Upper lobe of left lung (tissue), 6 donors: ENCODE measurements at regions not wholly inside any gene's neighbourhood (a gene's known extent, or its start where the extent isn't known, plus 50 kb on each side); places are given as distances from the start of the nearest gene placed in this dataset.

Experiments used
- ATAC-seq, 2 donors: fragments of 200-7000 bp; cut with Tn5 transposase; one replicate each; pipeline ENCODE4 v1.9.1; 2022; ENCODE audit warnings: mild to moderate bottlenecking in 2 of 2, moderate library complexity in 2 of 2; ENCODE audit not compliant: low FRiP score in 2 of 2
- DNase-seq, 2 donors: peaks; one replicate each; pipeline ENCODE4 v3.0.0-alpha.2; 2019 to 2020
- H3K27ac ChIP-seq, 4 donors: fragments of 200-600 bp; sonication (generic); one replicate each; pipeline ENCODE4 v1.5.1; 2016 to 2019
- H3K27me3 ChIP-seq, 4 donors: fragments of 200-600 bp; sonication (generic); one replicate each; pipeline ENCODE4 v1.5.1; 2017 to 2019
- H3K36me3 ChIP-seq, 4 donors: fragments of 200-600 bp; sonication (generic); one replicate each; pipeline ENCODE4 v1.5.1; 2016 to 2019
- H3K4me1 ChIP-seq, 4 donors: fragments of 200-600 bp; sonication (generic); one replicate each; pipeline ENCODE4 v1.5.1; 2018 to 2019
- H3K4me3 ChIP-seq, 4 donors: fragments of 200-600 bp; sonication (generic); one replicate each; pipeline ENCODE4 v1.5.1; 2017 to 2019; ENCODE audit warnings: mild to moderate bottlenecking in 2 of 4, moderate library complexity in 1 of 4
- H3K9me3 ChIP-seq, 4 donors: fragments of 200-600 bp; sonication (generic); one replicate each; pipeline ENCODE4 v1.5.1; 2018 to 2019
- CTCF ChIP-seq, 6 experiments: fragments of 450-650 bp in 4 of 6; fragments of 200-600 bp in 2 of 6; sonication (generic) in 2 of 6; IDR thresholded peaks; one replicate each; pipeline ENCODE4 v1.5.1; 2016 to 2019; ENCODE audit warnings: antibody characterized with exemption in 6 of 6
- EP300 ChIP-seq, 4 donors: sonication (generic); formaldehyde crosslinking; IDR thresholded peaks; one replicate each; pipeline ENCODE4 v1.5.1; 2017; ENCODE audit warnings: antibody characterized with exemption in 4 of 4, control low read depth in 2 of 4
- POLR2A ChIP-seq, 4 donors: fragments of 450-650 bp; IDR thresholded peaks; one replicate each; pipeline ENCODE4 v1.5.1; 2016 to 2017; ENCODE audit warnings: antibody characterized with exemption in 4 of 4, mild to moderate bottlenecking in 2 of 4
- POLR2AphosphoS5 ChIP-seq, 2 donors: sonication (generic); formaldehyde crosslinking; IDR thresholded peaks; one replicate each; pipeline ENCODE4 v1.5.1; 2017; ENCODE audit warnings: antibody characterized with exemption in 2 of 2
- WGBS, 2 donors: methylation state at CpG; one replicate each; pipeline ENCODE4 v1.1.5; 2017 to 2018; 5-methylcytosine and 5-hydroxymethylcytosine counted together
- donor health status: DM: no; HTN: no; CAD: no; lungs with moderate emphysema.
- donor health status: DM: no; HTN: yes; CAD: no; lungs with severe emphysema.

GRCh38 chr4:171101845-171102244 is 711.4 kb upstream of the GALNTL6 start:
- H3K27ac ChIP-seq, result no peak overlapping the region
- ATAC-seq (no peak), DNase-seq (no peak)
- no peaks in the 10 kb centered on the region for H3K27me3 ChIP-seq
- no peaks in the 10 kb centered on the region for H3K36me3 ChIP-seq
- H3K9me3 ChIP-seq, result peaks cover 0 to 2% (median 0%) of the 10 kb centered on the region in 4 donors
- H3K4me3 ChIP-seq, result no peak overlapping the region
- TF ChIP-seq CTCF (IDR thresholded peaks at IDR 0.05), result no peak
- no peak for TF ChIP-seq POLR2AphosphoS5 (IDR thresholded peaks at IDR 0.05)
- no peak for TF ChIP-seq EP300 (IDR thresholded peaks at IDR 0.05)
- H3K4me1 ChIP-seq, result no peaks in the 10 kb centered on the region

GRCh38 chr4:171087089-171087488 is 726.1 kb upstream of the GALNTL6 start:
- 93 to 94% methylated on average over 2 of the region's 2 CpGs for WGBS, 2 donors
- no peak for ATAC-seq

GRCh38 chr4:171067422-171067821 is 745.8 kb upstream of the GALNTL6 start:
- no peak for DNase-seq
- TF ChIP-seq POLR2AphosphoS5 (IDR thresholded peaks at IDR 0.05), result no peak
- no peak for TF ChIP-seq CTCF (IDR thresholded peaks at IDR 0.05)
- TF ChIP-seq POLR2A (IDR thresholded peaks at IDR 0.05), result no peak
- TF ChIP-seq EP300 (IDR thresholded peaks at IDR 0.05), result no peak
- Histone ChIP-seq H3K27me3 (no peaks in the 10 kb centered on the region), H3K4me3 (no peak overlapping the region), H3K9me3 (no peaks in the 10 kb centered on the region), H3K27ac (no peak overlapping the region), H3K4me1 (no peaks in the 10 kb centered on the region), H3K36me3 (no peaks in the 10 kb centered on the region)
- 79 to 84% methylated on average over 1 of the region's 1 CpG for WGBS, 2 donors
- ATAC-seq, result no peak

More at GRCh38 chr4:171087089-171087488, 726.1 kb upstream of the GALNTL6 start:
- no peak for DNase-seq
- TF ChIP-seq POLR2AphosphoS5 (IDR thresholded peaks at IDR 0.05), result no peak
- TF ChIP-seq POLR2A (IDR thresholded peaks at IDR 0.05), result no peak
- TF ChIP-seq CTCF (IDR thresholded peaks at IDR 0.05), result no peak
- no peak for TF ChIP-seq EP300 (IDR thresholded peaks at IDR 0.05)
- Histone ChIP-seq H3K9me3 (peaks cover 0 to 4% (median 0%) of the 10 kb centered on the region in 4 donors), H3K27me3 (no peaks in the 10 kb centered on the region), H3K4me3 (no peak overlapping the region), H3K4me1 (no peaks in the 10 kb centered on the region), H3K36me3 (no peaks in the 10 kb centered on the region), H3K27ac (no peak overlapping the region)

- 80 to 90% methylated on average over 1 of the region's 1 CpG for WGBS, 2 donors
- no peaks in the 10 kb centered on the region for H3K9me3 ChIP-seq
- H3K4me1 ChIP-seq, result no peaks in the 10 kb centered on the region
These were observed 763.8 kb upstream of the GALNTL6 start for GRCh38 chr4:171049380-171049779.

More at GRCh38 chr4:171049380-171049779, 763.8 kb upstream of the GALNTL6 start:
- Histone ChIP-seq H3K4me3 (no peak overlapping the region), H3K36me3 (no peaks in the 10 kb centered on the region), H3K27me3 (no peaks in the 10 kb centered on the region), H3K27ac (no peak overlapping the region)
- TF ChIP-seq EP300 (IDR thresholded peaks at IDR 0.05) (no peak), POLR2AphosphoS5 (IDR thresholded peaks at IDR 0.05) (no peak), CTCF (IDR thresholded peaks at IDR 0.05) (no peak), POLR2A (IDR thresholded peaks at IDR 0.05) (no peak)
- ATAC-seq, result no peak
- no peak for DNase-seq
